Inflammatory macrophage (primary cell): ENCODE measurements at regions not wholly inside any gene's neighbourhood (a gene's known extent, or its start where the extent isn't known, plus 50 kb on each side); places are given as distances from the start of the nearest gene placed in this dataset.

Experiments used
- DNase-seq, 2 donors: peaks; one replicate each; pipeline ENCODE4 v3.0.0-alpha.2; 2020 to 2022

DNA sequence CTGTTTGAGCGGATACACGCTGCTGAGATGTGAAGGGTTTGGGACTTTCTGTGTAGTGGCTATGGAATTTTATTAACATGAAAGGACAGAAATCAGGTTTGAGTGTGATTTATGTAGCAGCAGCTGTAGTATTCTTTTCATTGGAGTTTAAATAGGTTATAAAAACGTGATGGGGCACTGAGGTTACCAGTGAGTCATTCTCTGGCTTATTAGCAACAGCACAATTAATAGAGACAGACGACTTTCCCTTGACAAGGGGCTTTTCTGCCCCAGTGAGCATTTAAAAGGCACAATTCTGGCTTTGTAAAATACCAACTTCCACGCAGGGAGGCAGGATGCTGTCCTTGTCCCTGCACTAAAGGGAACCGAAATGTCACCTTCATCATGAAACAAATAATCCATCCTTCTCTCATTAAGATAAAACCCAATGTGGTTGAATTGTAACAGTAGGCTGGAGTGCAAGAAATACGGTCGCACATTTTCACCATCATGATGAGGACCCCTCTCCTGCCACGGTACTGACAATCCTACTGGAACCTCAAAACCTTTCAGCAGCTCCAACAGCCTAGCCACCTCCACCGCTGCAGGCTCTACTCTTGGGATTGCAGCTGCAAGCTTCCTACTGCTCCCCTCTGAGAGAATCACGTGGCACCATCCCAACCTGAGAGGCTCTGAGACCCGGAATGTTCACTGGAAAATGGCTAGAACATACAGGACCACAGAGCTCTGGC lies 293.9 kb downstream of the IRX1 start:
- no peak for DNase-seq

DNA sequence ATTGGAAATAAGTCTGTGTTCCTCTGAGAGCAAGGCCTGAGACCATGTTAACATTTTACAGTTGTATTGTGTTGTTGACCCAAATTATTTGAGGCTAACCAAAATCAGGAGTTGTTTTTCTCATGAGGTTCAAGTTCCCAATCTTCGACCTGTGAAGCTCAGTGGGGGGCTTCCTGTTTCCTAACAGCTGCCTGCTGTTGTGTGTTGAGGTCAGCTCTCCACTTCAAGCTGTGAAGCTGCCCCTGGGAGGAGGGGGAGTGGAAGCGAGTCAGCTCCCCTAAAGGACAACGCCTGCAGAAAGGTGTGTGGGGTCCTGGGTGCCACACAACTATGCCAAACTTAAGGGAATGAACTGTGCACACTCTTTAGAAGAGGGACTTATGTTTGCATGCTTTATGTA lies 295.5 kb downstream of the IRX1 start:
- no peak for DNase-seq

DNA sequence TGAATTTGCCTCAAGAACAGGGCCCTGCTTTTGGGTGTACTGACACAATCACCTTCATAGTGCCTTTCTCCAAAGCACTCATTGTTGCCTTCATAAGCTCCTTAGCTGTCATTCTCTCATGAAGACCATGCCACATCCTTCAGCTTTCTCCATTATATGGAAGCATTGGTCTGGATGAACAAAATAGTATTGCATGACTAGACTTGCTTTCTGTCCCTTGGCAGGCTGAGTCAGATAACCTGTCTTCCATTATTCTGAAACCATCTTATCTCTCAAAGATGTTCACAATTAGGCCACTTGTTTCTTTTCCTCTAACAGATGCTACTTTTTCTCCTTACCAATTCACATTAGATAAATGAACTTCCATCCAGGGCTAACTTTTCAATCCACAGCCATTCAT lies 297.9 kb downstream of the IRX1 start:
- no peak for DNase-seq

DNA sequence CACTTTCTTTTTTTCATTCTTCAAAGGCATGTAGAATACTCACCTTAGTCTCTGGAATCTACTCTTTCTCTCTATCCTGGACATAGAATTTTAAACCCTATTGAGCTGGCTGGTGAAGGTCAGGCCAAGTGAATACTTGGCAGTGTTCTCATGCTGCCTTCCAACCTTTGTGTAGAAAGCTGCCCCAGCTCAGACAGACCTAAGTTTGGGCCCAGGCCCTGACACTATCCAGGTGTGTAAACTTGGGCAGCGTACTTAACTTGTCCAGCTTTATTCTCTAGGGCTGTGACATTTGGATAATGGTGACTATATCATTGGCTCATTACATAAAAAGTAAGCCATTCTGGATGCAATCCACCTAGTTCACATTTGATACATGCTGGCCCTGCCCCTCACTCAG lies 298.3 kb downstream of the IRX1 start:
- DNase-seq = no peak

DNA sequence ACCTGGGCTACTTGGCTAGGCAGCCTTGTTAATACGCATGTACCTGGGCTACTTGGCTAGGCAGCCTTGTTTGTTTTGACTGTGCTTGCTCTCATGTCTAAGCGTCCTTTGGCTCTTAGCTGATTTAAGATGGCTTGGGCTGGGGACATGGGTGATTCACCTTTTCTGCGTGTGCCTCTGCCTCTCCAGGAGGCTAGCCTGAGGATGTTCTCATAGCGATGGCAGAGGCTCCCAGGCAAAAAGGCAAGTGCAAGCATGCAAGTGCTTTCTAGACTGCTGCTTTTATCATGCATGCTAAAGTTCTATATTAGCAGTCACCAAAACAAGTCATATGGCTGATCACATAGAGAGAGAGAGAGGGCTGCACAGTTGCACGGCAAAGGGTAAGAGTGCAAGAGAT lies 300.5 kb downstream of the IRX1 start:
- DNase-seq = no peak

DNA sequence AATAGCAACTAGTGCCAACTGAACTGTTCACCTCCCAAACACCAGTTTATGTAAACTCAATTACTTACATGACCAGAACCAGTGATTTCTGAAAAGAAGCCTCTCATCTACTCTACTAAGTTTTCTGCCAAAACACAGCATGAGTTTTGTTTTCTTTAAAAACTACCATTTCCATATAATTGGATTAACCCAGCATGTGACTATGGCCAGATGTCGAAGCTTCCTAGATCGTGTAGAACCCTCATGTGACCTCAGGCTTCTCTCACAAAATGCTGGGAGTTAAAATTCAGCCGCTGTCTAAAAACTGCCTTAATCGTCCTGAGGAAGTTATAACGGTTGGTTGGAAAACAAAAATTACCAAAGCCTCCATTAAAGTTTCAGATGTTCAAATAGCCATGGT lies 303.5 kb downstream of the IRX1 start:
- no peak for DNase-seq

DNA sequence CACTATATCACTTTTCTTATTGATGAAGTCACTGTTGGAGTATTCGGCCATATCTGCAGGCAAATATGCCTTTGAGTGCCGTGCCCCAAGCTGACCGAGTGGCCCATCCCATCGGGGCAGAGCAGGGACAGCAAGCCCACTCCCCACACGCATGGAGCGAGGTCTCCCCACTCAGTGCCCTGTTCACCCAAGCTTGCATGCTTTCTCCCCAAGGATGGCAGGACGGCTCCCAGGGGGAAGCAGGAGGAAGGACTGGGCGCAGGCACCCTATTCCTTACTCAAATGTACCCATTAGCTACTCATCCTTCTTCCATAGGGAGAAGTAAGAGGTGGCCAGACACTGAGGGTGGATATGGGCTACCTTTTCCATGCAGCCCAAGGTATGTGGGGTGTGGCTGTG lies 309.0 kb downstream of the IRX1 start:
- no peak for DNase-seq

DNA sequence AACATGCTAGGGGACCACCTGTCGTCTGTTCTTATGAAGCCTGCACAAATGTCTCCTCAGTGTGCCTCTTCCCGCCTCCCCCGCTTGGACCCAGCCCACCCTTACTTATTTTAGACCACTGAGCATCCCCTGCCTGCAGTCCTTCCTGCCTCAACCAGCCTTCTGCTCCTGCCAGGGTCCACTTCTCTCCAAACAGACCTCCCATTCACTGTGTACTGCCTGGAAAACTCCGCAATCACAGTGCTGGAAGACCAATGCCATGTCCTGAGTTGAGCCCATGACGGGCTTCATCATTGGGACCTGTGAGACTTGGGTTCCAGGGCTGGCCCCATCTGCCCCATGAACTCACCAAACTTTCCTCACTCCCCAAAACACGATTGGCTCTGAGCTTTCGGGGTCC lies 309.4 kb downstream of the IRX1 start:
- no peak for DNase-seq

DNA sequence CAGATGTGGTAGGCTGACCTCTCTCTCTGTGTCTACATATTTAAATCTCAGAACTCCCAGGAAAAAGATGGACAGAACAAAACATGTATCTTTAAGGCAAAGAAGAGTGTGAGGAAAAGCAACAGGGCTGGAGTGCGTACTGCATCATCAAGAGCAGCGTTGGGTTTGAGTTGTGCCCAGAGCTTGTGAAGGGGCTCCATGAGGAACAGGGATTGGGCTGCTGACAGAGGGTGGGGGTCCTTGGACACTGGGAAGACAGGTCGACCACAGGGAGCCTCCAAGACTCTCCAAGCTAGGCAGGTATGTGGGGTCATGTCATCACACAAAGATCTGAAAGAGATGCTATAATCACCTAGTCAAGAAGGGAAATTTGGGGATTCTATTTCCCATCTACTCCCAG lies 309.9 kb downstream of the IRX1 start:
- DNase-seq = no peak

DNA sequence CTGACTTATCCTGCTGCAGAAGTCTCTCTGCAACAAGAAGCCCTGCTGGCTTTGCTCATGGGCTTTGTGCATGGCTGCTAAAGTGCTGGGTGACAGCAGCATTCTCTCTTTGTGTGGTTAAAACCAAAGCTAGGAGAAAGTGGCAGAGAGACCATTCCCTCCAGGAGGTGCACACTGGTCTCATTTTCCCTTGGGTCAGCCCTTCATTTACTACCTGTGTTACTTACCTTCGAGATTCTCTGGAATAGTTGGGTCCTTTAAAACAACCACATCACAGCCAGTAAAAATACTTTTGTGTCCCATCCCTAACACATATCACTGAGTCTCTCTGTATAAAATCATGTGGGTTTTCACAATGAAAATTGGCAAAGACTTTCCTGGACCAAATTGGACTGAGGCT lies 315.5 kb downstream of the IRX1 start:
- no peak for DNase-seq

DNA sequence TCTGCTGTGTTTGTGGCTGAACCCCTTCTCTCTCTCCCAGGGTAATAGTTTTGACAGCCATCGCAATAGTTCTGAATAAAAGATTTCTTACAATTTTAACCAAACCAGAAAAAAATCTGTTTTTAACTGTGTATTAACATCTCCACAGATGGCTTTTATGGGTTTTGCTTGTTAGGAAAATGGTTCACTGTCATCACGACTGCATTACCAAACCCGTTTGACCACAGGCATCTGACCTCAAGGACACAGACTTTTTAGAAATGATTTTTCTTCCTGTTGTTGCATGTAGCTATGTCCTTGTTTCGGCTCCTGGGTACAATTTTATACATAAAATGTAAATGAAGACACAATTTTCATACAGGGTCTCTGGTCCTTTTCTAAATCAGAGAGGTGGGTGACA lies 316.1 kb downstream of the IRX1 start:
- no peak for DNase-seq

DNA sequence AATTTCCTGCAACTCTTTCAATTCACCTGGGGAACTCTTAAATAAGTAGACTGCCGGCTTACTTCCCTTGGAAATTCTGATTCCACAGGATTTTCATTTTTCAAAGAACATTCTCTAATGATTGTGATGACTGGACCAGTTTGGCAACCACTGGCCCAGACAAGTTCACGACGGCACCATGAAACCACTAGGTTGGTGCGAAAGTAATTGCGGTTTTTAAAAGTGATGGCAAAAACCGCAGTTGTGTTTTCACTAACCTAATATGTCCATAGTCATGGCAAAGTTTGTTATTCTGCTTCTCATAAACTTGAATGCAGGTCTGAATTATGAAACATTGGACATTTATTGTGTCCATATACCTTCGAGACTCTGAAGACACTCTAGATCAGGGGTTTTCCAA lies 317.2 kb downstream of the IRX1 start:
- no peak for DNase-seq

DNA sequence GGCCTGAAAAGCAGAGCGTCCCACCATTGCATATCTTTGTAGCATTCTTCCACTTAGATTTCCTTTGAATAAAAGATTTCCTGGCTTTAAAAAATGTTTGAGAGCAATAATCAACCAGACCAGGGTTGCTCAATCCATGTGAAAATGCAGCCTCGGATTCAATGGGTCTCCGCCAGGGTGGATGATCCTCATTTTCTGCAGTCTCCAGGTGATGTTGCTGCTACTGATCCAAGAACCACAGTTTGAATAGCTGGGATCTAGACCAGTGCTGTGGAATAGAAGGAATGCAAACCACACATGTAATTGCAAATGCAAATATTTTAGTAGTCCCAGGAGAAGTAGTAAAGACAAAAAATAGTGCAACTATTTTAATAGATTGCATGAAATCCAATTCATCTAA lies 317.6 kb downstream of the IRX1 start:
- DNase-seq = no peak

DNA sequence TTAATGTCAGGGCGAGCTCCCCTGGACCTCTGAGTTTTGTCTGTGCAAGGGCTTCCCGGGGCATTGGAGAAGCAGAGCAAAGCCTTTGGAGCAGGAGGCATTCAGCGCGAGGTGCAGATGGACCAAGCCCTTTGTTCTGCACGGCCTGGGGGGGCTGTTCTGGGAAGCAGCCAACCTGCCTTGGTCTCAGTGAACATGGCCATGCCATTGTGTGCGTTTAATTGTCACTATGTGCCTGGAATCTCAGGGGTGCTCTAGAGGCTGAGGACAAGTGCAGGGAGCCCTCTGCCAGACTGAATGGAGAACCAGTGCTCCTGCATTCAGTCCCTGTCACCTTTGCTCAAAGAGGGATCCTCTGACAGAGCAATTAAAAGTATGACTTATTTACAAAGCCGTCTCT lies 329.4 kb downstream of the IRX1 start:
- DNase-seq = no peak

DNA sequence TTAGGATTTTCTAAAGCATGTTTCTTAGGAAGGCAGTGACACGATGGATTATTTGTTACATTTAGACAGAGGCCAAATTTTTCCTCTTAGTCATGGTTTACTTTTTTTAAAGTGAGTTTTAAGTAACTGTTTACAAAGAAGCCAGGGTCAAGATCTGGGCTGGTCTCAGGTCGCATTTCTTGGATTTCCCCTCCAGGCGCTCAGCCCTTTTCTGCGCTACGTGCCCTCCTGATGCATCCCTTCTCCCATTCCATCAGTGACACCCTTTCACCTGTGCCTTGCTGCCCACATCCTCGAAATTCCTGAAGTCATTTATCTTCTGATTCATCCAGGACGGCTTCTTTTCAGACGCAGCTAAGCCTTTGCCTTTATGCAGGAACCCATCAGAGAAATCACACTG lies 330.3 kb downstream of the IRX1 start:
- DNase-seq = no peak

DNA sequence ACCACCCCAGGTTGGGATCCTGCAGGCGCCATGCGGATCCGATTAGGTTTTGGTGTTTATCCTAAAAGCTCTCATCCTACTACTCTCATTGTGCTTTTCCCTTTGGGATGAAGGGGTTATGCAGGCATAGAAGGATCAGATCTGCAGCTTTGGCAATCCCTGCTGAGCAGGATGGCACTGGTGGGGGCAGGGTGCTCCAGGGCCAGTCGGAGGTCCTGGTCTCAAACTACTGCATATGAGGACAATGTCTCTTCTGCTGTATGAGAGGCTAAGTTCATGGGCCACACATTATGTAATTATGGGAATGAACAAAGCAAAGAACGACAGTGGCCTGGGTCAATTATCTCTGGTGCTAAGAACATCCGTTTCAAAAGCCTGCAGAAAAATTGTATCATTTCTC lies 334.2 kb downstream of the IRX1 start:
- DNase-seq = no peak

DNA sequence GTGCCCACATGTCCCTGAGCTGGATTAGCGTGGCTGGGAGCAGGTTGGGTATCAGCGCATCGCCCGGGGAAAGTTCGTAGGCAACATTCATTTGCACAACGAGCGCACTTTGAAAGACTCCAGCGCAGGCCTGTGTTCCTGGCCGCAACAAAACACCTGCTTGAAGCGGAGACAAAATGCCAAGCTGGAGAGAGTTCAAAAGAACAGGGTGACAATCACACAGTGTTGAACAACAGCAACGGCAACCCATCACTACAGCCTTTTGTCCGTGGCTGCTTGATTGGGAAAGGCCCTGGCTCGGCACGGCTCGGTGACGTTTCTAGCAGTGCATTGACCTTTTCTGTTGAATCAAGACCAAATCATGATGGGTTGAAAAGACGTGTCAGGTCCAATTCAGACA lies 336.3 kb downstream of the IRX1 start:
- DNase-seq = no peak

DNA sequence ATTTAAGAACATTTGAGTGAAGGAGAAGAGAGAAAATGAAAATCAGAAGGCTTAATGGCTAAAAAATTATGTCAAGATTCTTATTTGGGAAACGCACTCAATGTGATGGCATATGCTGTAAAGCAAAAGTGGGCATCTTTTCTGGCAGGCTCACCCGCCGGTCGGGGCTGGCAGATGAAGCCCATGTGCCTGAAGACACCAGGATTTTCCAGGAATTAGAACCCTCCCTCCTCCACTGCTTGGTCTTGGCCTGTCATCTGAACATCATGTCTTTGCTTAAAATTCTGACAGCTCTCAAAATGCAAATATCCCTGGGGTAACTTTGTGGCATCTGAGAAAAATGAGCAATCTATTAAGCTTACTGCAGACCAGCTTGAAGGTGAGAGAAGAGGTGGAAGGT lies 337.9 kb downstream of the IRX1 start:
- DNase-seq = no peak

DNA sequence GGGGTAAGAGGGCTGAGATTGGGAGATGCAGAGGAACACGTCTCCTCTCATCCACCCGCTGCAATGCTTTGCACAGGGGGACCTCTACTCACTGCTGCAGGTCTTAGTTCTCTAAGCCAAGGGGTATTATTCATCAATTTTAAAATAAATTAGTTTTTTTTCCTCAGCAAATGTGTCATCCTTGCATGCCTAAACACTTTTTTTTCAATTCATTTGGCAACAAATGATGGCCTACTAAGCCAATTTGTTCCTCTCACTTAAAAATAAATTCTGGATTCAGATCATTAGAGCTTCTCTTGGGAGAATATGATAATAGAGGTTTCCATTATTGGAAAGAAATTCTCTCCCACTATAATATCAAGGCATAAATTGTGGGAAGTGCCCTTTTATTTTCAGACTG lies 338.3 kb downstream of the IRX1 start:
- DNase-seq = no peak

DNA sequence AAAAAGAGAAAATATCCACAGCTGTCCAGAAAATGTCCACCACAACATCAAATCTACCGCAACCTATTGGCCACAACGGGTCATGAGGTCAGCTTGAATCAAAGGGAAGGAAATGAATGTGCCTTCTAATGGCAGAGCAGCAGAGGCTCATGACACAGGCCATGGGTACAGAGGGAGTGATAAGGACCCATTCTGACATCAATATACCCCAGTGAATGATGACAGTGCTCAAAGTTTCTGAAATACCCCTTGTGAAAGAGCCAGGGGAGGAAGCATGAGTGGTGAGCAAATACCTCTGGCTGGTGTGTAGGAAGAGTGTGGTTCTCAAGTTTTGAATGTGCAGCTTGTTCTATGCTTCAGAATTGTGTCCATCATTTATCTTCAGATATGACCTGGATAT lies 348.2 kb downstream of the IRX1 start:
- peak in 1 of 2 donors; percentile 26 for DNase-seq

DNA sequence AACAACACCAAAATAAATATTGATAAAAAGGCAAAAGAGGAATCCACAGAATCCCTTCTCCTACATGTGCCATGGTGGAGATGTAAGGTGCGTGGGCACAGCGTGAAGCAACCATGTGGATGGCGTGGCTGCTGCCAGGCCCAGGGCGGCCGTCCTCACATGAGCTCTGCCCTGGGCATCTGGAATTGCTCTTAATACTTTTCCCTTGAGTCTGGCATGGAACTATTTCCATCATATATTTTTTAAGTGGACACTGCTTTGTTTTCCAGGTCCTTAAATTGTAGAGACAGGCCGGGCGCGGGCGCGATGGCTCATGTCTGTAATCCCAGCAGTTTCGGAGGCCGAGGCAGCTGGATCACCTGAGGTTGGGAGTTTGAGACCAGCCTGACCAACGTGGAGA lies 349.3 kb downstream of the IRX1 start:
- DNase-seq = no peak

DNA sequence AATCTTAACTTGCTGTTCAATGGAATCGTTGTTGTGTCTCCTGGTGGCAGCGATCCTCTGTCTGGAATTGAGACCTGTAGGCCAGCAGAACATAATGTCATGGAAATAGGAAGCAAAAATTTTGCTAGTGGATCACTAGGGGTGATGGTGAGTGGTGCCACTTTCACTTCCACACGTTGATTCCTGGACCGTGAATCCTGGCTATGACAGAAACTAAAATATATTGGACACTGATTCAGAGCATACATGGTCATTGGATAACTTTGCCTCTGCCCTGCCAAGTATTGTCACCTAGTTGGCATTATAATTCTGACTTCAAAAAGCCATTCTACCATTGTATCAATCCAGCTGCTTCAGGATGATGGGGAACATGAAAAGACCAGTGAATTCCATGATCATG lies 353.2 kb downstream of the IRX1 start:
- no peak for DNase-seq

DNA sequence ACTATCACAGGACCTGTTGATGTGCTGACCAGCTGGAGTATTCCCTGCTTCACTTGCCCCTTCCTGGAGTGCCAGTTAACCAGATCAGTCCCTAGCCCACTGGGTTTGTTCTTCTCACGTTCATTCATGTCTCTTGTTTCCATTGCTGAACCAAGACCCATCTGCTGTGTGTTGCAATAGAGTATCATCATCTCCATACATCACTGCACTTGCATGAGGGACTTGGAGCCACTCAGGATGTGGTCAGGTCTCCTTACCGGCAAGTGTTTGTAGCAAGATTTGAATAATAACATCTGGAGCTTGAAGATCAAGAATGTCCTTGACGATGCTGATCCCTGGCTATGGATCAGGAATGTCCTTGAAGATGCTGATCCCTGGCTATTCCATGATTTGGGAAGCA lies 358.6 kb downstream of the IRX1 start:
- no peak for DNase-seq

DNA sequence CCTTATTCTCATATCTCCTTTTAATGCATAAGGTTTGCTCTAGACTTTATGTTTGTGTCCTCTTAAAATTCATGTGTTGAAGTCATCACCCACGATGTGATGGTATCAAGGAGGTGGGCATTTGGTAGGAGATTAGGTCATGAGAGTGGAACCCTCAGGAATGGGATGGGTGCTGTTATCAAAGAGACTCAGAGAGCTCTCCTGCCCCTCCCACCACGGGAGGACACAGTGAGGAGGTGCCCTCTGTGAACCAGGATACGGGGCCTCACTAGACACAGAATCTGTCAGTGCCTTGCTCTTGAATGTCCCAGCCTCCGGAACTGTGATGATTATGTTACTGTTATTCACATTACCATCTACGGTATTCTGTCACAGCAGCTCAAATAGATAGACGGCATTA lies 359.0 kb downstream of the IRX1 start:
- DNase-seq = no peak

DNA sequence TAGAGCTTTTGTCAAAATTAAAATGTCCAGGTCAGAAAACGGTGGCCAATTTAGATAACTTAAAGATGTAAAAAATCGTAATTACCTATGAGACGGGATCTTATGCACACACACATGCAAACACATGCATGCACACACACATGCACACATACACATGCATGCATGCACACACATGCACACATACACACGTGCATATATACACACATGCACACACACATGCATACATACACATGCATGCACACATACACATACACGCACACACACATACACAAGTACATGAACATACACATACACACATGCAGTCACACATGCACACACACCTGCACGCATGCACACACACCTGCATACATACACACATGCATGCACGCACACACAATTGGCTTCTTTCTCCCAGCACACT lies 362.0 kb downstream of the IRX1 start:
- no peak for DNase-seq

DNA sequence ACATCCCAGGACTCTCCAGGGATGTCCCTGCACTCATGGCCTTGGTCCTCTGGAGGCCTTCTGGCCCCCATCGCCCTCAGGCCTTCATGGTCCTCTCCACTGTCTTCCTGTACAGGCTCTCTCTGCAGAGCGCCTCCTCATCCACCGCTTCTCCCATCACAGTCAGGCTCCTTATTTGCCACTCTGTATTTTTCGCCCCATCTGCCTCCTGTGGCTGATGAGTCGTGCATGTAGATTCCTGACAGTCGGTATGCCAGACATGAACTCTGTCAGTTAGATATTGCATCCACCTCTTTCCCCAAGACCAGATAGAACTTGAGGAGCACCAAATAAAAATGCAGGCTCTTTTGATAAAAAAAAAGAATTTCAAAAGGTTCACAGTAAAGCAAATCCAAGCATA lies 362.8 kb downstream of the IRX1 start:
- DNase-seq = no peak
